ENCODE measurements at regions not wholly inside any gene's neighbourhood (a gene's known extent, or its start where the extent isn't known, plus 50 kb on each side); places are given as distances from the start of the nearest gene placed in this dataset.

- Histone ChIP-seq H3K36me3 (no peaks in the 10 kb centered on the region), H3K4me3 (no peak overlapping the region), H3K9me3 (no peaks in the 10 kb centered on the region), H3K4me1 (no peaks in the 10 kb centered on the region), H3K27ac (no peak overlapping the region), H3K27me3 (peaks cover 0 to 3% (median 0%) of the 10 kb centered on the region in 9 donors)
- DNase-seq = no peak
- no peak for TF ChIP-seq CTCF (IDR thresholded peaks at IDR 0.05)
- TF ChIP-seq POLR2A (IDR thresholded peaks at IDR 0.05) = no peak
- WGBS, 4 donors = 78 to 81% (median 79%) methylated on average over 9 of the region's 9 CpGs
- no peak for ATAC-seq
- intact Hi-C loops (cut with DNase I) = loop anchor here in 4 of 10 donors (5.0 to 10.0 kb wide), 3 partner anchors 373 to 453 kb away; no protein-coding TSS in a partner anchor
Observed at GRCh38 chr2:22901471-22902179, 483.4 kb upstream of the KLHL29 start.

GRCh38 chr2:22902180-22902550 is 482.8 kb upstream of the KLHL29 start:
- DNase-seq (no peak), ATAC-seq (no peak)
- Histone ChIP-seq H3K36me3 (no peaks in the 10 kb centered on the region), H3K27me3 (peaks cover 0 to 3% (median 0%) of the 10 kb centered on the region in 9 donors), H3K4me3 (no peak overlapping the region), H3K27ac (no peak overlapping the region), H3K4me1 (no peaks in the 10 kb centered on the region), H3K9me3 (no peaks in the 10 kb centered on the region)
- WGBS, 4 donors = 52 to 68% (median 56%) methylated on average over 5 of the region's 5 CpGs
- intact Hi-C loops (cut with DNase I) = loop anchor here in 4 of 10 donors (5.0 to 10.0 kb wide), 3 partner anchors 373 to 453 kb away; no protein-coding TSS in a partner anchor
- TF ChIP-seq POLR2A (IDR thresholded peaks at IDR 0.05) (no peak), CTCF (IDR thresholded peaks at IDR 0.05) (no peak)

- intact Hi-C loops (cut with DNase I) = loop anchor here in 4 of 10 donors (5.0 to 10.0 kb wide), 3 partner anchors 372 to 452 kb away; no protein-coding TSS in a partner anchor
- WGBS, 4 donors = 74 to 84% (median 82%) methylated on average over 5 to 6 of the region's 6 CpGs
- ATAC-seq (no peak), DNase-seq (no peak)
- Histone ChIP-seq H3K9me3 (no peaks in the 10 kb centered on the region), H3K4me1 (no peaks in the 10 kb centered on the region), H3K4me3 (no peak overlapping the region), H3K27ac (no peak overlapping the region), H3K27me3 (peaks cover 0 to 3% (median 0%) of the 10 kb centered on the region in 9 donors), H3K36me3 (no peaks in the 10 kb centered on the region)
- no peak for TF ChIP-seq CTCF (IDR thresholded peaks at IDR 0.05)
- no peak for TF ChIP-seq POLR2A (IDR thresholded peaks at IDR 0.05)
Observed at GRCh38 chr2:22902662-22903165, 482.3 kb upstream of the KLHL29 start.

- no peaks in the 10 kb centered on the region for H3K36me3 ChIP-seq
- ATAC-seq = no peak
- WGBS, 4 donors = 60 to 77% (median 64%) methylated on average over 1 of the region's 1 CpG
- intact Hi-C loops (cut with DNase I) = loop anchor here in 4 of 10 donors (5.0 to 10.0 kb wide), 3 partner anchors 371 to 451 kb away; no protein-coding TSS in a partner anchor
- H3K27ac ChIP-seq = no peak overlapping the region
- H3K4me1 ChIP-seq = no peaks in the 10 kb centered on the region
- no peaks in the 10 kb centered on the region for H3K9me3 ChIP-seq
- TF ChIP-seq CTCF (IDR thresholded peaks at IDR 0.05) (no peak), POLR2A (IDR thresholded peaks at IDR 0.05) (no peak)
- no peak for DNase-seq
- H3K4me3 ChIP-seq = no peak overlapping the region
- H3K27me3 ChIP-seq = peaks cover 0 to 3% (median 0%) of the 10 kb centered on the region in 9 donors
Observed at GRCh38 chr2:22903616-22904015, 481.4 kb upstream of the KLHL29 start.

Data from heart left ventricle (tissue), 16 donors.